GM13976 (cell line): ENCODE measurements at regions not wholly inside any gene's neighbourhood (a gene's known extent, or its start where the extent isn't known, plus 50 kb on each side); places are given as distances from the start of the nearest gene placed in this dataset.
A peak's percentile ranks its signal among the peaks of the same experiment; 100 is the strongest.
"Not testable (repeated sequence)": the region's sequence is repeated elsewhere in the genome, so short reads cannot be mapped to it uniquely, and the experiment has no call there.

ENCODE experiments used
- DNase-seq: peaks from one replicate; pipeline ENCODE4 v3.0.0; 2012; ENCODE audit warnings: low spot score
- CTCF ChIP-seq: IDR thresholded peaks from 2 replicates; pipeline ENCODE4 v1.5.1; 2012; ENCODE audit warnings: borderline replicate concordance, mild to moderate bottlenecking; ENCODE audit not compliant: insufficient read depth; ENCODE audit errors: extremely low read depth, missing control alignments, control extremely low read depth
- in situ Hi-C: fragments of 300-500 bp; cut with MboI; formaldehyde crosslinking; loops from one replicate; pipeline ENCODE4 v1.12.0; 2022; ENCODE audit warnings: low sequenced_read_pairs, mixed read lengths, inconsistent platforms; ENCODE audit not compliant: unreplicated experiment

GRCh38 chr14:106786697-106787096 is 1260.3 kb downstream of the TMEM121 start:
- in situ Hi-C loops = no loop called here

GRCh38 chr14:106787626-106788025 is 1261.2 kb downstream of the TMEM121 start:
- in situ Hi-C loops = no loop called here
- DNase-seq = no peak
- no peak for TF ChIP-seq CTCF

More at GRCh38 chr14:106786697-106787096, 1260.3 kb downstream of the TMEM121 start:
- no peak for DNase-seq
- no peak for TF ChIP-seq CTCF

GRCh38 chr14:106788534-106788933 is 1262.2 kb downstream of the TMEM121 start:
- in situ Hi-C loops = no loop called here
- no peak for DNase-seq
- TF ChIP-seq CTCF = no peak

- in situ Hi-C loops = no loop called here
- TF ChIP-seq CTCF = no peak
- no peak for DNase-seq
These were observed 1262.9 kb downstream of the TMEM121 start for GRCh38 chr14:106789318-106789717.

GRCh38 chr14:106790189-106791036 is 1264.0 kb downstream of the TMEM121 start:
- in situ Hi-C loops = no loop called here
- TF ChIP-seq CTCF = peak; percentile 94
- DNase-seq = peak; percentile 77

GRCh38 chr14:106792543-106792942 is 1266.2 kb downstream of the TMEM121 start:
- in situ Hi-C loops = no loop called here
- no peak for TF ChIP-seq CTCF
- DNase-seq = no peak

GRCh38 chr14:106798166-106798565 is 1271.8 kb downstream of the TMEM121 start:
- DNase-seq, in situ Hi-C loops: not testable (repeated sequence)
